Neural progenitor cell (in vitro differentiated cells): ENCODE measurements at regions not wholly inside any gene's neighbourhood (a gene's known extent, or its start where the extent isn't known, plus 50 kb on each side); places are given as distances from the start of the nearest gene placed in this dataset.

Experiments used
- DNase-seq: peaks from one replicate; pipeline ENCODE4 v3.0.0-alpha.2; 2016; ENCODE audit warnings: low spot score
- H2AFZ ChIP-seq: fragments of 200-600 bp; sonication (generic); replicated peaks from 2 replicates; pipeline ENCODE4 v1.6.1; 2016; ENCODE audit warnings: antibody characterized with exemption
- H3F3A ChIP-seq: fragments of 200-600 bp; sonication (generic); 2 replicates; pipeline ENCODE4 v1.6.1; 2016; ENCODE audit warnings: antibody characterized with exemption, low read depth
- H3K27ac ChIP-seq: fragments of 200-600 bp; sonication (generic); 2 replicates; pipeline ENCODE4 v1.5.1; 2016; ENCODE audit warnings: mild to moderate bottlenecking
- H3K27me3 ChIP-seq: fragments of 200-600 bp; sonication (generic); 2 replicates; pipeline ENCODE4 v1.6.1; 2016; ENCODE audit warnings: mild to moderate bottlenecking, moderate library complexity
- H3K36me3 ChIP-seq: fragments of 200-600 bp; sonication (generic); 2 replicates; pipeline ENCODE4 v1.5.1; 2016
- H3K4me1 ChIP-seq: fragments of 200-600 bp; sonication (generic); 2 replicates; pipeline ENCODE4 v1.6.1; 2016; ENCODE audit warnings: mixed run types
- H3K4me2 ChIP-seq: fragments of 200-600 bp; sonication (generic); 2 replicates; pipeline ENCODE4 v1.6.1; 2016
- H3K4me3 ChIP-seq: fragments of 200-600 bp; sonication (generic); 2 replicates; pipeline ENCODE4 v1.5.1; 2016
- H3K79me2 ChIP-seq: fragments of 200-600 bp; sonication (generic); 2 replicates; pipeline ENCODE4 v1.6.1; 2016; ENCODE audit warnings: low read depth
- H3K9ac ChIP-seq: fragments of 200-600 bp; sonication (generic); 2 replicates; pipeline ENCODE4 v1.6.1; 2016
- H3K9me3 ChIP-seq: fragments of 200-600 bp; sonication (generic); 2 replicates; pipeline ENCODE4 v1.5.1; 2016; ENCODE audit warnings: low read depth
- H4K20me1 ChIP-seq: fragments of 200-600 bp; sonication (generic); 2 replicates; pipeline ENCODE4 v1.6.1; 2016; ENCODE audit warnings: low read depth
- H3K27ac Mint-ChIP-seq: 3 replicates; pipeline ENCODE4 v1.8.0; 2021; ENCODE audit warnings: mixed read lengths
- H3K27me3 Mint-ChIP-seq: 2 replicates; pipeline ENCODE4 v1.8.0; 2022; ENCODE audit warnings: low read depth, mild to moderate bottlenecking, inconsistent platforms, moderate library complexity, mixed read lengths; ENCODE audit not compliant: insufficient read depth
- H3K36me3 Mint-ChIP-seq: 3 replicates; pipeline ENCODE4 v1.8.0; 2021; ENCODE audit warnings: mixed read lengths
- H3K4me1 Mint-ChIP-seq: 3 replicates; pipeline ENCODE4 v1.8.0; 2021; ENCODE audit warnings: mixed read lengths
- H3K4me3 Mint-ChIP-seq: 3 replicates; pipeline ENCODE4 v1.8.0; 2021; ENCODE audit warnings: mild to moderate bottlenecking, moderate library complexity, mixed read lengths
- H3K9me3 Mint-ChIP-seq: 3 replicates; pipeline ENCODE4 v1.8.0; 2020; ENCODE audit warnings: mixed read lengths
- CTCF ChIP-seq: fragments of 200-600 bp; sonication (generic); IDR thresholded peaks from 2 replicates; pipeline ENCODE4 v1.5.1; 2017; ENCODE audit warnings: antibody characterized with exemption, mild to moderate bottlenecking
- EZH2 ChIP-seq: fragments of 200-600 bp; sonication (generic); IDR thresholded peaks from 2 replicates; pipeline ENCODE4 v1.6.1; 2017; ENCODE audit warnings: antibody characterized with exemption, mild to moderate bottlenecking, moderate library complexity
- EZH2phosphoT487 ChIP-seq: fragments of 200-600 bp; sonication (generic); IDR thresholded peaks from 2 replicates; pipeline ENCODE4 v1.6.1; 2017; ENCODE audit warnings: antibody characterized with exemption

- H3K4me1 ChIP-seq, result no peaks in the 10 kb centered on the region
- no peaks in the 10 kb centered on the region for H3K4me1 Mint-ChIP-seq
- H2AFZ ChIP-seq, result no peak overlapping the region
- H3K27ac Mint-ChIP-seq, result no peak overlapping the region
- H3K27me3 ChIP-seq, result no peaks in the 10 kb centered on the region
- no peak overlapping the region for H3K4me3 Mint-ChIP-seq
- no peak overlapping the region for H3K4me3 ChIP-seq
- H3K36me3 Mint-ChIP-seq, result no peaks in the 10 kb centered on the region
- no peaks in the 10 kb centered on the region for H3K9me3 ChIP-seq
- H3F3A ChIP-seq, result no peaks in the 10 kb centered on the region
- DNase-seq, result no peak
- TF ChIP-seq CTCF (no peak), EZH2phosphoT487 (no peak), EZH2 (no peak)
- no peaks in the 10 kb centered on the region for H3K79me2 ChIP-seq
- H3K36me3 ChIP-seq, result no peaks in the 10 kb centered on the region
- H3K27me3 Mint-ChIP-seq, result peaks cover 2% of the 10 kb centered on the region
- H3K9me3 Mint-ChIP-seq, result peaks cover 9% of the 10 kb centered on the region
- H3K4me2 ChIP-seq, result no peak overlapping the region
- H3K9ac ChIP-seq, result no peak overlapping the region
- no peaks in the 10 kb centered on the region for H4K20me1 ChIP-seq
- H3K27ac ChIP-seq, result no peak overlapping the region
Observed at GRCh38 chr16:18062713-18063112, 273.8 kb downstream of the NPIPA8 start.

- H3K27ac Mint-ChIP-seq, result no peak overlapping the region
- peaks cover 3% of the 10 kb centered on the region for H3K27me3 Mint-ChIP-seq
- H3K4me3 Mint-ChIP-seq, result no peak overlapping the region
- no peaks in the 10 kb centered on the region for H4K20me1 ChIP-seq
- H3K27me3 ChIP-seq, result no peaks in the 10 kb centered on the region
- H3K9me3 Mint-ChIP-seq, result peaks cover 3% of the 10 kb centered on the region
- no peak for TF ChIP-seq CTCF
- TF ChIP-seq EZH2phosphoT487, result no peak
- TF ChIP-seq EZH2, result no peak
- no peaks in the 10 kb centered on the region for H3K4me1 Mint-ChIP-seq
- no peak overlapping the region for H3K9ac ChIP-seq
- no peaks in the 10 kb centered on the region for H3K4me1 ChIP-seq
- no peak overlapping the region for H2AFZ ChIP-seq
- H3K4me3 ChIP-seq, result no peak overlapping the region
- no peaks in the 10 kb centered on the region for H3K9me3 ChIP-seq
- no peaks in the 10 kb centered on the region for H3F3A ChIP-seq
- H3K79me2 ChIP-seq, result no peaks in the 10 kb centered on the region
- H3K27ac ChIP-seq, result no peak overlapping the region
- no peak overlapping the region for H3K4me2 ChIP-seq
- H3K36me3 Mint-ChIP-seq, result no peaks in the 10 kb centered on the region
- no peak for DNase-seq
- no peaks in the 10 kb centered on the region for H3K36me3 ChIP-seq
Observed at GRCh38 chr16:18060351-18060750, 276.2 kb downstream of the NPIPA8 start.

GRCh38 chr16:18059577-18059976 lies 277.0 kb downstream of the NPIPA8 start:
- no peaks in the 10 kb centered on the region for H3K4me1 ChIP-seq
- TF ChIP-seq CTCF, result no peak
- TF ChIP-seq EZH2, result no peak
- TF ChIP-seq EZH2phosphoT487, result no peak

More at GRCh38 chr16:18059577-18059976, 277.0 kb downstream of the NPIPA8 start:
- H2AFZ ChIP-seq, result no peak overlapping the region
- no peak overlapping the region for H3K4me3 Mint-ChIP-seq
- no peak overlapping the region for H3K27ac ChIP-seq
- no peak overlapping the region for H3K9ac ChIP-seq
- no peak for DNase-seq
- H3K36me3 ChIP-seq, result no peaks in the 10 kb centered on the region
- H3K27me3 ChIP-seq, result no peaks in the 10 kb centered on the region
- H3K27me3 Mint-ChIP-seq, result peaks cover 3% of the 10 kb centered on the region
- H3K4me1 Mint-ChIP-seq, result no peaks in the 10 kb centered on the region
- no peak overlapping the region for H3K4me3 ChIP-seq
- H3K4me2 ChIP-seq, result no peak overlapping the region
- H3K36me3 Mint-ChIP-seq, result no peaks in the 10 kb centered on the region
- no peaks in the 10 kb centered on the region for H3K9me3 Mint-ChIP-seq
- no peaks in the 10 kb centered on the region for H4K20me1 ChIP-seq
- no peak overlapping the region for H3K27ac Mint-ChIP-seq
- H3F3A ChIP-seq, result no peaks in the 10 kb centered on the region
- H3K9me3 ChIP-seq, result no peaks in the 10 kb centered on the region
- no peaks in the 10 kb centered on the region for H3K79me2 ChIP-seq
